ENCODE measurements at regions not wholly inside any gene's neighbourhood (a gene's known extent, or its start where the extent isn't known, plus 50 kb on each side); places are given as distances from the start of the nearest gene placed in this dataset.

- no peak overlapping the region for H3K4me2 ChIP-seq (ENCODE audit: low read length)
- no peaks in the 10 kb centered on the region for H4K20me1 ChIP-seq (ENCODE audit: control insufficient read depth, insufficient read depth, low read depth, low read length)
- H3K9me2 ChIP-seq (replicated peaks; ENCODE audit: control insufficient read depth, low read length), result no peaks in the 10 kb centered on the region
- no peak overlapping the region for H3K27ac ChIP-seq (ENCODE audit: low read depth, low read length)
- no peaks in the 10 kb centered on the region for H3K36me3 ChIP-seq (ENCODE audit: control insufficient read depth, low read length)
- H3K9me3 ChIP-seq (ENCODE audit: control insufficient read depth, insufficient read depth, low read length), result no peaks in the 10 kb centered on the region
- TF ChIP-seq EZH2phosphoT487 (IDR thresholded peaks at IDR 0.05; ENCODE audit: borderline replicate concordance, low read length) (no peak), CTCF (IDR thresholded peaks at IDR 0.05; ENCODE audit: low read depth, low read length, poor library complexity, severe bottlenecking) (no peak)
- H3K27me3 ChIP-seq (ENCODE audit: control insufficient read depth, low read length), result no peaks in the 10 kb centered on the region
- H3K79me2 ChIP-seq (ENCODE audit: control insufficient read depth, low read length), result no peaks in the 10 kb centered on the region
- no peak overlapping the region for H3K4me3 ChIP-seq (ENCODE audit: low read length)
- H3F3A ChIP-seq (ENCODE audit: control insufficient read depth, insufficient read depth), result no peaks in the 10 kb centered on the region
- no peaks in the 10 kb centered on the region for H3K4me1 ChIP-seq (ENCODE audit: control insufficient read depth, low read length)
Observed at GRCh38 chrX:122788216-122788615, 395.9 kb upstream of the GRIA3 start.

- no peak overlapping the region for H3K4me3 ChIP-seq (ENCODE audit: low read length)
- H3K9me3 ChIP-seq (ENCODE audit: control insufficient read depth, insufficient read depth, low read length), result no peaks in the 10 kb centered on the region
- H4K20me1 ChIP-seq (ENCODE audit: control insufficient read depth, insufficient read depth, low read depth, low read length), result no peaks in the 10 kb centered on the region
- no peaks in the 10 kb centered on the region for H3K27me3 ChIP-seq (ENCODE audit: control insufficient read depth, low read length)
- H3K4me1 ChIP-seq (ENCODE audit: control insufficient read depth, low read length), result no peaks in the 10 kb centered on the region
- no peaks in the 10 kb centered on the region for H3F3A ChIP-seq (ENCODE audit: control insufficient read depth, insufficient read depth)
- TF ChIP-seq CTCF (IDR thresholded peaks at IDR 0.05; ENCODE audit: low read depth, low read length, poor library complexity, severe bottlenecking), result no peak
- no peak for TF ChIP-seq EZH2phosphoT487 (IDR thresholded peaks at IDR 0.05; ENCODE audit: borderline replicate concordance, low read length)
- no peak overlapping the region for H3K27ac ChIP-seq (ENCODE audit: low read depth, low read length)
- no peak overlapping the region for H3K4me2 ChIP-seq (ENCODE audit: low read length)
- H3K9me2 ChIP-seq (replicated peaks; ENCODE audit: control insufficient read depth, low read length), result no peaks in the 10 kb centered on the region
- H3K36me3 ChIP-seq (ENCODE audit: control insufficient read depth, low read length), result no peaks in the 10 kb centered on the region
- no peaks in the 10 kb centered on the region for H3K79me2 ChIP-seq (ENCODE audit: control insufficient read depth, low read length)
Observed at GRCh38 chrX:122790376-122791095, 393.5 kb upstream of the GRIA3 start.

- no peak overlapping the region for H3K27ac ChIP-seq (ENCODE audit: low read depth, low read length)
- no peaks in the 10 kb centered on the region for H3K4me1 ChIP-seq (ENCODE audit: control insufficient read depth, low read length)
- no peaks in the 10 kb centered on the region for H3K79me2 ChIP-seq (ENCODE audit: control insufficient read depth, low read length)
- H3K4me3 ChIP-seq (ENCODE audit: low read length), result no peak overlapping the region
- no peaks in the 10 kb centered on the region for H3K9me3 ChIP-seq (ENCODE audit: control insufficient read depth, insufficient read depth, low read length)
- H3K9me2 ChIP-seq (replicated peaks; ENCODE audit: control insufficient read depth, low read length), result no peaks in the 10 kb centered on the region
- TF ChIP-seq EZH2phosphoT487 (IDR thresholded peaks at IDR 0.05; ENCODE audit: borderline replicate concordance, low read length) (no peak), CTCF (IDR thresholded peaks at IDR 0.05; ENCODE audit: low read depth, low read length, poor library complexity, severe bottlenecking) (no peak)
- no peaks in the 10 kb centered on the region for H3K36me3 ChIP-seq (ENCODE audit: control insufficient read depth, low read length)
- H4K20me1 ChIP-seq (ENCODE audit: control insufficient read depth, insufficient read depth, low read depth, low read length), result no peaks in the 10 kb centered on the region
- no peaks in the 10 kb centered on the region for H3K27me3 ChIP-seq (ENCODE audit: control insufficient read depth, low read length)
- no peak overlapping the region for H3K4me2 ChIP-seq (ENCODE audit: low read length)
- no peaks in the 10 kb centered on the region for H3F3A ChIP-seq (ENCODE audit: control insufficient read depth, insufficient read depth)
Observed at GRCh38 chrX:122813876-122814275, 370.2 kb upstream of the GRIA3 start.
